SK-N-MC (cell line): ENCODE measurements at regions not wholly inside any gene's neighbourhood (a gene's known extent, or its start where the extent isn't known, plus 50 kb on each side); places are given as distances from the start of the nearest gene placed in this dataset.

Experiments used
- EZH2 ChIP-seq: fragments of 200-600 bp; sonication (generic); IDR thresholded peaks from one replicate; pipeline ENCODE4 v1.6.1; 2017; ENCODE audit warnings: antibody characterized with exemption
- POLR2AphosphoS5 ChIP-seq: IDR thresholded peaks from 2 replicates; pipeline ENCODE4 v1.6.1; 2012; ENCODE audit warnings: mild to moderate bottlenecking, low read depth, low read length, borderline replicate concordance

DNA sequence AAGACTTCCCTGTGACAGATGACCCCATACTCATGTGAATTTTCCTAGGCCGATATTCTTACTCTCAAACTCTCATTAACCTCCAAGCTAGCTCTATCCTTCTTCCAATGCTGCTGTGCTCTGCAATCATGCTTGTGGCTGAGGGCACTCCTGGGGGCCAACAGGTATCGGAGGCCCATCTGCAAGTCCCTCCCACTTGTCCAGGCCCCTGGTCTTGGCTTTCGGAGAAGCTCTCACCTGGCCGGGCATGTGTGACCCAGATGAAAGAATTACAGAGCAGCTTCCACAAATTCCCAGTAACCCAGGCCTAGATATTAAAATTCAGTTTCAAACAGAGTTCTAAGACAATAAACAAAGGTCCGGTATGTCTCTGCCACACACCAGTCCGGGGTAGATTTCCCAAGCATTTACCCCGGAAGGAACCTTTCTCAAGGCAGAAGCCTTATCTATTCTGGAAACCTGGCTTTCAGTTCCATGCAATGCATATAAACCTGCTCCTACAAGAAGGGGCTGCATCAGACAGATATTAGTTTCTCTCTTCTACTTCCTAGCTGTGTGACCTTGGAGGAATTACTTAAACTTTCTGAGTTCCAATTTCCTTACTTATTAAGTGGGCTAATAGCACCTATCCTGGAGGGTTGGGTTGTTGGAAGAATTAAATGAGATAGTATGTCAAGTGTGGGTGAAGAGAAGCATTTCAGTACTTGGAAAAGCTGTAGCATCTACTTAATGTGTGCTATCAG is 270.8 kb downstream of the PTTG2 start:
- TF ChIP-seq POLR2AphosphoS5 (no peak), EZH2 (no peak)
